GM12891 (cell line): ENCODE measurements at regions not wholly inside any gene's neighbourhood (a gene's known extent, or its start where the extent isn't known, plus 50 kb on each side); places are given as distances from the start of the nearest gene placed in this dataset.
A peak's percentile ranks its signal among the peaks of the same experiment; 100 is the strongest.
"Not testable (repeated sequence)": the region's sequence is repeated elsewhere in the genome, so short reads cannot be mapped to it uniquely, and the experiment has no call there.

Experiments
- DNase-seq: peaks from one replicate; pipeline ENCODE4 v3.0.0; 2011; ENCODE audit warnings: low spot score; ENCODE audit not compliant: insufficient read length
- FAIRE-seq: peaks from 2 replicates; lab custom pipeline; 2011; peaks lifted over from hg19 to GRCh38; lab: Jason Lieb, UNC
- PAX5 ChIP-seq: IDR thresholded peaks from 2 replicates; pipeline ENCODE4 v1.6.1; 2011; ENCODE audit warnings: low read length, moderate library complexity, mild to moderate bottlenecking; ENCODE audit not compliant: insufficient read depth, severe bottlenecking
- POLR2A ChIP-seq: IDR thresholded peaks from 2 replicates; pipeline ENCODE4 v1.6.1; 2011; ENCODE audit warnings: low read depth, low read length, control low read depth
- POLR2AphosphoS5 ChIP-seq: IDR thresholded peaks from 2 replicates; pipeline ENCODE4 v1.6.1; 2011; ENCODE audit warnings: low read depth, low read length, control low read depth
- POU2F2 ChIP-seq: IDR thresholded peaks from 2 replicates; pipeline ENCODE4 v1.6.1; 2011; ENCODE audit warnings: low read depth, mild to moderate bottlenecking, control low read depth, low read length, moderate library complexity
- SPI1 ChIP-seq: IDR thresholded peaks from 2 replicates; pipeline ENCODE4 v1.6.1; 2011; ENCODE audit warnings: low read depth, low read length, control low read depth
- TAF1 ChIP-seq: IDR thresholded peaks from 2 replicates; pipeline ENCODE4 v1.6.1; 2011; ENCODE audit warnings: low read depth, low read length, control low read depth

DNA sequence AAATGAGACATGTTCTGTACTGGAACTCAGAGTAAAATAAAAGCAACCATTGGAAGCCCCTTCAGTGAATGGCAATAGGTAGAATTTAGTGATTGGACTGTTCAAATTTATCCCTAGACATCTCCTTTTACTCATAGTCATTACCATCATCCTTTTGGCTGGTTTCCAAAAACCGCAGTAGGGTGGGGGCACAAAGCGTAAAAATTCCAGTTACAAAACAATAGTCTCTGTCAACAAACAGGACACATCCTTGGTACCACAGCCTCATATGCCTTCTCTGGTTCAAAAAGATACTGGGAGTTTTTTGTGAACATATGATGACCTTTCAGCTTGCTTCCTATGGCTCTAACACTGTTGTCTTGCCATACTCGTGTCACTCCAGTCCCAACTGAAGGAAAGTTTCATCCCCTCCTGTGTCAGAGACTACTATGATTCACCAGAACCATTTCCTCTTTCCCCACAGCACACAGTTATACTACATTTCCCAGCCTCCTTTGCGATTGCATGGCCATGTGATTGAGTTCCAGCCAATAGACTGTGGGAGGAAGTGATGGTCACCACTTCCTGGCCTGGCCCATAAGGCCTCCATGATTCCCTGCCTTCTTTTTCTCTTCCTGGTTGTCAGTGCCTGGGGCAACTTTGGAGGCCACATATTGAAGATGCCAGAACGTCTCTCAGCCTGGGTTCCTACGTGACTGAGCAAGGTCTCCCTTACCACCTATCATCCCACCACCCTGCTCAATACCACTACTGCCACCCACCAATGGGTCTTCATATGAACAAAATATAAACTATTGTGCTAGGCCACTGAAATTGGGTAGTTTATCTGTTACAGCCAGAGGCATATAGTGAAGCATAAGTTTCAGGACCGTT is 162.4 kb downstream of the ID4 start:
- peak; percentile 62 for TF ChIP-seq SPI1
- TF ChIP-seq POLR2AphosphoS5 = no peak
- no peak for DNase-seq
- peak; percentile 13 for FAIRE-seq

DNA sequence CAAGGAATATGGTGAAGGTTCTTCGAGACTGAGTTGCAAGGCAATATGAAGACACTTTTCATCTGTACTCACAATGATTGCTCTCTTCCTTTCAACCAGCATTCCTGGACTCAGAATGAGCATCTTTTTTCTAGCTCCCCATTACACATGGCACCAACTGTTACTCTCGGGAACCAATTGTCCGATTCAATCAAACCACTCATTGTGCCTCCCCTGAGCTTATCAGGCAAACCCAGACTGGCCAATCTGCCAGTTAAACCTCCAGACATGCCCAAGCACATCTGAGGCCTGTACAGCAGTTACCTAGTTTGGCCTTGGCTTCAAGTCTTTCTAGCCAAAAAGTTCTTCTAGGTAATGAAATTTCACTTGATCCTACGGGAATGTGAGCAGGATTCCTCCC is 164.1 kb downstream of the ID4 start:
- DNase-seq = no peak
- TF ChIP-seq PAX5 (no peak), TAF1 (no peak), POLR2A (no peak), SPI1 (no peak), POU2F2 (no peak), POLR2AphosphoS5 (no peak)
- no peak for FAIRE-seq

DNA sequence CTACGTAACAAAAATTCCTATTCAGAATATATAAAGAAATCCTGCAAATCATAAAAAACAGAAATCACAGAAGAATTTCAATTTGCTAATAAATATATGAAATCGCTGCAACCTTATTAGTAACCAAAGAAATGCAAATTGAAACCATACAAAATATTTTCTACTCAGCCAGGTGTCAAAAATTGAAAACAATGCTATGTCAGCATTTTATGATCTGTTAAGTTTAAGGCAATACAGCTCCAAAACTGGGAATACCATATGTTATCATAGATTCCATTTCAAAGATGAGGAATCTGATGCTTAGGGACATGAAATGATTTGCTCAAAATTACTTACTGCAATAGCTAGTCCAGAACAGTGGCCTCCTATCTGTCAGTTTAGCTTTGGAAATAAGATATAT is 168.9 kb downstream of the ID4 start:
- no peak for TF ChIP-seq POLR2AphosphoS5
- FAIRE-seq (no peak), DNase-seq (no peak)

DNA sequence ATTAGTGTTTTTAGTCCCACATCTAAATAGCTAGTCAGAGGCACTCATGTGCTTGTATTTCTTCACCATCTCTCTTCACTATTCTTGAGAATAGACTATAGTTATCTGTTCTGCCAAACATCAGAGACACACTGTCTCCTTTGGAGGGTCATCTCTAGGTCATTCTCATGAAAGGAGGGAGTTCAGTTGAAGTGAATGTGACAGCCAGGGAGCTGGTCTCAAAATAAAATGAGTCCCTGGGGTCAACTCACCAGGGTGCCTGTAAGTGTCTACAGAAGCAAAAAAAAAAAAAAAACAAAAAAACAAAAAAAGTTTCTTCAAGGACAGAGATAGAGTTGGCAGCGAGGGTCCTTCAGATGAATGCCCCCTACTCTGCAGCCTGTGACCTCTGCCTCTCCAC is 171.0 kb downstream of the ID4 start:
- FAIRE-seq (no peak), DNase-seq (no peak)
- TF ChIP-seq SPI1 (no peak), POU2F2 (no peak), PAX5 (no peak), POLR2A (no peak), POLR2AphosphoS5 (no peak), TAF1 (no peak)

DNA sequence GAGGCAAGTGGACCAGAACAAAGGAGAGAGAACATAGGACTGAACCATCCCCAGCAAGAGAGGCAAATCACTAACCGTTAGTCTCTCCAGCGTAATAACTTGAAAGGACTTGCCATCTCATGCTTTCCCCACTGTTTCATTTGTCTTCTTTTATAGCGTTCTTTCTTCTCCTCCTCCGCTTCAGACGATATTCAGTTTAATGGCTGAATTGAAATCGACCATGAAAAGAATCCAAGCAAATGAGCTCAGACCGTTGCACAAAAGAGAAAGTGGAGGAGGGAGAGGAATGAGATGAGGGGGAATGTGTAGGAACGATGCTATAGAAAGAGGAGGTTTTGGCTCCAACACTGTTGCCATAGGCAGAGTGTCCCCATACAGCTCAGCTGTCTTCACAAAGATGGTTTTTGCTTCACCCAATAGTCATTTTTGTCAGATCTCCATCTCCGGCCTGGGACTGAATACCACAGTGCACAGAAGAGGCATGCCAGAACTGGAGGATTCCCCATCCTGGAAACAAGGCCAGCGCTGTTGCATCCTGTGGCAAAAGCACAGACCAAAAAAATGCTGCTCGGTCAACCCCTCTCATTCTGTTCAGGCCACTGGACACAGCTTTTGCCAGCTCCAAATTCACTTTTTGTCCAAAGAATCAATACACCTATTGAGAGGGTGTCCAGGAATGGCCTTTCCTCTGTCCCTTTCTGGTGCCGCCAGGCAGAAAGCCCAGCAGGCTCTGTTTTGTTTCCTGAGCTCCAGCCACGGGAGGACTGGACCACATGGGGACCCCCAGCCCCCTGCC is 176.1 kb downstream of the ID4 start:
- FAIRE-seq (no peak), DNase-seq (no peak)
- no peak for TF ChIP-seq SPI1

DNA sequence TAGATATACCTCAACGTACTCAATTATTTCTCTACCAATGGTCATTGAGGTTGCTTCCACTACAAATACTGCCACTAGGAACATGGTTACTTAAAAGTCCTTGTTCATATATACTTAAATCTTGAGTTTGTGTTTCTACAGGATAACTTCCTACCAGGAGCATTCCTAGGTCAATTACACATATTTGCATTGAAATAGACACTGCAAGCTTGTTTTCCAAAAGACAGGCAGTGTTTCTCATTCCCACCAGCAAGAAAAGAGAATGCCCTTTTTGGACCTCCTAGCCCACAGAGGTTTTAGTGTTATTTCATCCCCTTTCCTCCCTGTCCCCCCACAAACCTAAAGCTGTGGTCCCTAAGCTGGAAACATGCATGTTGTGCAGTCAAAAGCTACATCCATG is 177.3 kb downstream of the ID4 start:
- FAIRE-seq (no peak), DNase-seq (no peak)
- no peak for TF ChIP-seq TAF1
- no peak for TF ChIP-seq PAX5
- no peak for TF ChIP-seq POLR2AphosphoS5
- no peak for TF ChIP-seq SPI1
- TF ChIP-seq POLR2A = no peak
- TF ChIP-seq POU2F2 = no peak

DNA sequence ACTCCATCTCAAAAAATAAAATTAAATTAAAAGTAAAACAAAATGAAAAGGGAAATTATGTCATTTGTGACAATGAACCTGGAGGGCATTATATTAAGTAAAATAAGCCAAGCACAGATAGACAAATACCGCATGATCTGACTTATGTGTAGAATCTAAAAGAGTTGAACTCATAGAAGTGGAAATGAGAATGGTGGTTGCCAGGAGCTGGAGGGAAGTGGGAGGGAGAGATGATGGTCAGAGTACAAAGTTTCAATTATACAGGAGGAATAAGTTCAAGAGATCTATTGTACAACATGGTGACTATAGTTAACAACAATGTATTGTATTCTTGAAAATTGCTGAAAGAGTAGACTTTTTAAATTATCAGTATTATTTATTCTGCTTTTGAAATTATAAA is 183.4 kb downstream of the ID4 start:
- TF ChIP-seq SPI1 (no peak), POU2F2 (no peak), POLR2AphosphoS5 (no peak), TAF1 (no peak), POLR2A (no peak), PAX5 (no peak)
- FAIRE-seq (no peak), DNase-seq (no peak)

DNA sequence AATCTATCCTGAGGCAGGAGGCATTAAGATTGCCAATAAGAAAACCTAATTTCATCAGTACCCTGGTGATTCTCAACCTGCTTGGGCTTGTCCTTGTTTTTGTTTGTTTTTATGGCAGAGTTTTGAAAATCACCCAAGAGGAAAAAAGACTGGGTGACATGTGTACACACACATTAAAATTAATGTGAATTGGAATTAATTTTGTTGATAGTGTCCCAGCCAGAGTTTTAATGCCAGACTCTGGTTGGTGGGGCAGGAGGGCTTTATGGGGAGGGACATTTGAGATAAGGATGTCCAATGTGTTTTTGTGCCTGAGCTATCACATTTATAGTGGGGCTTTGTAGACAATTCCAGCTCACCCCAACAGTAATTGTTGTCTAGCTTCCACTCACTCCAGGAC is 184.6 kb downstream of the ID4 start:
- DNase-seq (no peak), FAIRE-seq (no peak)
- TF ChIP-seq POLR2AphosphoS5 = no peak
- no peak for TF ChIP-seq PAX5
- no peak for TF ChIP-seq POLR2A
- TF ChIP-seq POU2F2 = no peak
- no peak for TF ChIP-seq SPI1
- no peak for TF ChIP-seq TAF1

DNA sequence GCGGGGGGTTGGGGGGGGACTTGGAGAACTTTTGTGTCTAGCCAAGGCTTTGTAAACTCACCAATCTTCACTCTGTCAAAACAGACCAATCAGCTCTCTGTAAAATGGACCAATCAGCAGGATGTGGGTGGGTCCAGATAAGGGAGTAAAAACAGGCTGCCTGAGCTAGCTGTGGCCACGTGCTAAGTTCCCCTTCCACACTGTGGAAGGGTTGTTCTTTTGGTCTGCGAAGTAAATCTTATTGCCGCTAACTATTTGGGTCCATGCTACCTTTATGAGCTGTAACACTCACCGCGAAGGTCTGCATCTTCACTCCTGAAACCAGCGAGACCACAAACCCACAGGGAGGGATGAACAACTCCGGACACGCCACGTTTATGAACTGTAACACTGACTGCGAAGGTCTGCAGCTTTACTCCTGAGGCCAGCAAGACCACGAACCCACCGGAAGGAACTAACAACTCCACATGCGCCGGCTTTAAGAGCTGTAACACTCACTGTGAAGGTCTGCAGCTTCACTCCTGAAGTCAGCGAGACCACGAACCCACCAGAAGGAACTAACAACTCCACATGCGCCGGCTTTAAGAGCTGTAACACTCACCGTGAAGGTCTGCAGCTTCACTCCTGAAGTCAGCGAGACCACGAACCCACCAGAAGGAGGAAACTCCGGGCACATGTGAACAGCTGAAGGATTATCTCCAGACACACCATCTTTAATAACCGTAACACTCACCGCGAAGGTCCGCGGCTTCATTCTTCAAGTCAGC is 186.6 kb downstream of the ID4 start:
- DNase-seq = not testable (repeated sequence)
- peak; percentile 82 for FAIRE-seq

DNA sequence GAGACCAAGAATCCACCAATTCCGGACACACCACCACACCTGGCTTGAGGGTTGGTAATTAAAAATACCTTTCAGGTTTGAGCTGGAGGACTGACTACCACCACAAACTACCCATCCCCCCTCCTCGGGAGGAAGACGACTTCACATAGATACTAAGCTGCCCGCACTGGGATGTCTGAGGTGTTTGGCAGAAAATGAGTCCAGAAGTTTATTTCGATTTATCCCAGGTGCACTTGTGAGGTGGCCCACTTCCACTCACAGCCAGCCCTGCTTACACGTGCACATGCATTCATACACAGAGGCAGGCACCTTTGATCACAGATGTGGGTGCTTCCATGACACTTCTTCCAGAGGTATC is 187.1 kb downstream of the ID4 start:
- no peak for TF ChIP-seq PAX5
- no peak for TF ChIP-seq POLR2AphosphoS5
- no peak for TF ChIP-seq SPI1
- TF ChIP-seq POLR2A = no peak
- TF ChIP-seq TAF1 = no peak
- TF ChIP-seq POU2F2 = no peak
- DNase-seq = no peak
- no peak for FAIRE-seq
